SK-N-SH treated with all-trans-retinoic acid at 6 μM for 48 hours (cell line): ENCODE measurements at regions not wholly inside any gene's neighbourhood (a gene's known extent, or its start where the extent isn't known, plus 50 kb on each side); places are given as distances from the start of the nearest gene placed in this dataset.

ENCODE experiments used
- ARNTL ChIP-seq: fragments of 450-650 bp; formaldehyde crosslinking; IDR thresholded peaks from 2 replicates; pipeline ENCODE4 v1.5.0; 2020; ENCODE audit warnings: low read depth, mild to moderate bottlenecking, moderate library complexity, borderline replicate concordance
- ESRRG ChIP-seq: fragments of 250-450 bp; sonication (Bioruptor Pico); IDR thresholded peaks from 2 replicates; pipeline ENCODE4 v1.6.1; 2021; ENCODE audit warnings: mild to moderate bottlenecking
- OSR1 ChIP-seq: fragments of 250-450 bp; sonication (Bioruptor Pico); IDR thresholded peaks from 2 replicates; pipeline ENCODE4 v1.8.0; 2022; ENCODE audit warnings: moderate library complexity, mild to moderate bottlenecking, inconsistent platforms
- TOX ChIP-seq: fragments of 250-450 bp; sonication (Bioruptor Pico); IDR thresholded peaks from 2 replicates; pipeline ENCODE4 v1.8.0; 2021; ENCODE audit warnings: mild to moderate bottlenecking, moderate library complexity, borderline replicate concordance
- ZC3H10 ChIP-seq: fragments of 250-450 bp; sonication (Bioruptor Pico); IDR thresholded peaks from 2 replicates; pipeline ENCODE4 v1.5.1; 2021; ENCODE audit warnings: mild to moderate bottlenecking, moderate library complexity
- ZFP3 ChIP-seq: fragments of 250-450 bp; sonication (Bioruptor Pico); IDR thresholded peaks from 2 replicates; pipeline ENCODE4 v1.5.0; 2020; ENCODE audit warnings: mild to moderate bottlenecking, moderate library complexity
- ZNF565 ChIP-seq: fragments of 450-650 bp; formaldehyde crosslinking; conservative IDR thresholded peaks from 2 replicates; pipeline ENCODE4 v1.5.0; 2020; ENCODE audit warnings: low read depth, mild to moderate bottlenecking, moderate library complexity
- TF ChIP-seq, protein P1 (sequence below): fragments of 250-450 bp; sonication (Bioruptor Pico); IDR thresholded peaks from 2 replicates; pipeline ENCODE4 v1.5.1; 2020; ENCODE audit warnings: low read depth, mild to moderate bottlenecking, moderate library complexity
- TF ChIP-seq, protein P2 (sequence below): fragments of 250-450 bp; sonication (Bioruptor Pico); IDR thresholded peaks from 2 replicates; pipeline ENCODE4 v1.8.0; 2021; ENCODE audit warnings: low read depth, mild to moderate bottlenecking, moderate library complexity, borderline replicate concordance

DNA sequence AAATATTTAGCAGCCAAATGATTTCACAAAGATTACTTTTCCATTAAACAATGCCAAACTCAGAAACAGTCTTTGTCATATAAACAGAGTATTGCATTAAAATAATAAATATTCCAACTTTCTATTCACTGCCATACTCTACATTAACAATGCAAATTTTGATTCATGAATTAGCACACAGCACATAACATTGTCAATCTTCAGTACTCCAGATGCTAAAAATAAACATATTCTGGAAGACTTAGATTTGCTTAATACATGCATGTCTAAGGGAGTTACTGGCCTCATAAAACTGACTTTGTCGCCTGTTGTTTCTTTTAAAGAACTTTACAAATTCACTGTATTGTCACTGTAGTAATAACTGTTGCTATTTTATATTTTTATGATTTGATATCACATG, 131.6 kb downstream of the TMEM144 start:
- TF ChIP-seq ZNF565 (CRISPR knock-in tag) (no peak), TOX (CRISPR knock-in tag) (no peak), ARNTL (no peak), ZFP3 (CRISPR knock-in tag) (no peak), ESRRG (no peak), OSR1 (CRISPR knock-in tag) (no peak), ZC3H10 (CRISPR knock-in tag) (no peak)
- TF ChIP-seq, protein P1, sequence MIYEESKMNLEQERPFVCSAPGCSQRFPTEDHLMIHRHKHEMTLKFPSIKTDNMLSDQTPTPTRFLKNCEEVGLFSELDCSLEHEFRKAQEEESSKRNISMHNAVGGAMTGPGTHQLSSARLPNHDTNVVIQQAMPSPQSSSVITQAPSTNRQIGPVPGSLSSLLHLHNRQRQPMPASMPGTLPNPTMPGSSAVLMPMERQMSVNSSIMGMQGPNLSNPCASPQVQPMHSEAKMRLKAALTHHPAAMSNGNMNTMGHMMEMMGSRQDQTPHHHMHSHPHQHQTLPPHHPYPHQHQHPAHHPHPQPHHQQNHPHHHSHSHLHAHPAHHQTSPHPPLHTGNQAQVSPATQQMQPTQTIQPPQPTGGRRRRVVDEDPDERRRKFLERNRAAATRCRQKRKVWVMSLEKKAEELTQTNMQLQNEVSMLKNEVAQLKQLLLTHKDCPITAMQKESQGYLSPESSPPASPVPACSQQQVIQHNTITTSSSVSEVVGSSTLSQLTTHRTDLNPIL = no peak
- TF ChIP-seq, protein P2, sequence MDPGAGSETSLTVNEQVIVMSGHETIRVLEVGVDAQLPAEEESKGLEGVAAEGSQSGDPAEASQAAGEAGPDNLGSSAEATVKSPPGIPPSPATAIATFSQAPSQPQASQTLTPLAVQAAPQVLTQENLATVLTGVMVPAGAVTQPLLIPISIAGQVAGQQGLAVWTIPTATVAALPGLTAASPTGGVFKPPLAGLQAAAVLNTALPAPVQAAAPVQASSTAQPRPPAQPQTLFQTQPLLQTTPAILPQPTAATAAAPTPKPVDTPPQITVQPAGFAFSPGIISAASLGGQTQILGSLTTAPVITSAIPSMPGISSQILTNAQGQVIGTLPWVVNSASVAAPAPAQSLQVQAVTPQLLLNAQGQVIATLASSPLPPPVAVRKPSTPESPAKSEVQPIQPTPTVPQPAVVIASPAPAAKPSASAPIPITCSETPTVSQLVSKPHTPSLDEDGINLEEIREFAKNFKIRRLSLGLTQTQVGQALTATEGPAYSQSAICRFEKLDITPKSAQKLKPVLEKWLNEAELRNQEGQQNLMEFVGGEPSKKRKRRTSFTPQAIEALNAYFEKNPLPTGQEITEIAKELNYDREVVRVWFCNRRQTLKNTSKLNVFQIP (CRISPR knock-in tag) = no peak
